ENCODE measurements at regions not wholly inside any gene's neighbourhood (a gene's known extent, or its start where the extent isn't known, plus 50 kb on each side); places are given as distances from the start of the nearest gene placed in this dataset.

- no peaks in the 10 kb centered on the region for H3K9me3 Mint-ChIP-seq
- H3K27ac ChIP-seq (ENCODE audit: low read depth, low read length), result no peak overlapping the region
- CTCF ChIA-PET, result no interaction called here
- no peaks in the 10 kb centered on the region for H3K36me3 ChIP-seq (ENCODE audit: insufficient read depth, low read length)
- H3K27ac Mint-ChIP-seq, result no peak overlapping the region
- no peak overlapping the region for H3K4me3 Mint-ChIP-seq
- H3K36me3 Mint-ChIP-seq, result peaks cover 0 to 2% (median 0%) of the 10 kb centered on the region in 3 donors
- DNase-seq, result no peak
- H3K4me1 ChIP-seq (ENCODE audit: insufficient read depth, low read length), result no peaks in the 10 kb centered on the region
- POLR2A ChIA-PET, result no interaction called here
- no peaks in the 10 kb centered on the region for H3K27me3 ChIP-seq (ENCODE audit: insufficient read depth, low read length, poor library complexity, severe bottlenecking)
- no peaks in the 10 kb centered on the region for H3K9me3 ChIP-seq (ENCODE audit: low read length)
- H3K4me1 Mint-ChIP-seq, result peaks cover 5 to 9% (median 5%) of the 10 kb centered on the region in 3 donors
- H3K27me3 Mint-ChIP-seq, result peaks cover 0 to 2% of the 10 kb centered on the region in 2 donors
- H3K4me3 ChIP-seq (ENCODE audit: low read length), result no peak overlapping the region
These were observed 477.6 kb downstream of the PTPRC start for GRCh38 chr1:199116488-199116887.

GRCh38 chr1:199121047-199121446 lies 482.2 kb downstream of the PTPRC start:
- Mint-ChIP-seq H3K27ac (no peak overlapping the region), H3K36me3 (peaks cover 0 to 2% (median 0%) of the 10 kb centered on the region in 3 donors), H3K27me3 (peaks cover 0 to 5% of the 10 kb centered on the region in 2 donors), H3K4me3 (no peak overlapping the region), H3K4me1 (peaks cover 3 to 10% (median 4%) of the 10 kb centered on the region in 3 donors), H3K9me3 (no peaks in the 10 kb centered on the region)
- Histone ChIP-seq H3K36me3 (ENCODE audit: insufficient read depth, low read length) (no peaks in the 10 kb centered on the region), H3K9me3 (ENCODE audit: low read length) (no peaks in the 10 kb centered on the region), H3K4me3 (ENCODE audit: low read length) (no peak overlapping the region), H3K4me1 (ENCODE audit: insufficient read depth, low read length) (no peaks in the 10 kb centered on the region), H3K27me3 (ENCODE audit: insufficient read depth, low read length, poor library complexity, severe bottlenecking) (no peaks in the 10 kb centered on the region), H3K27ac (ENCODE audit: low read depth, low read length) (no peak overlapping the region)
- ChIA-PET POLR2A (no interaction called here), CTCF (no interaction called here)
- no peak for DNase-seq

GRCh38 chr1:199122085-199122484 lies 483.2 kb downstream of the PTPRC start:
- Mint-ChIP-seq H3K4me1 (peaks cover 3 to 10% (median 4%) of the 10 kb centered on the region in 3 donors), H3K27ac (no peak overlapping the region), H3K27me3 (peaks cover 0 to 5% of the 10 kb centered on the region in 2 donors), H3K36me3 (peaks cover 0 to 2% (median 0%) of the 10 kb centered on the region in 3 donors), H3K9me3 (no peaks in the 10 kb centered on the region), H3K4me3 (no peak overlapping the region)
- H3K4me3 ChIP-seq (ENCODE audit: low read length), result no peak overlapping the region
- no peaks in the 10 kb centered on the region for H3K27me3 ChIP-seq (ENCODE audit: insufficient read depth, low read length, poor library complexity, severe bottlenecking)
- CTCF ChIA-PET, result interaction anchor here (1.0 kb wide), 1 partner anchor 9 kb away, joined by 3 read pairs; no protein-coding TSS in a partner anchor
- no peak for DNase-seq
- no peaks in the 10 kb centered on the region for H3K9me3 ChIP-seq (ENCODE audit: low read length)
- no peaks in the 10 kb centered on the region for H3K4me1 ChIP-seq (ENCODE audit: insufficient read depth, low read length)
- no peak overlapping the region for H3K27ac ChIP-seq (ENCODE audit: low read depth, low read length)
- no peaks in the 10 kb centered on the region for H3K36me3 ChIP-seq (ENCODE audit: insufficient read depth, low read length)
- POLR2A ChIA-PET, result no interaction called here

GRCh38 chr1:199122532-199123311 lies 483.9 kb downstream of the PTPRC start:
- H3K36me3 Mint-ChIP-seq, result peaks cover 0 to 2% (median 0%) of the 10 kb centered on the region in 3 donors
- H3K27me3 Mint-ChIP-seq, result peaks cover 0 to 2% of the 10 kb centered on the region in 2 donors
- no peak overlapping the region for H3K4me3 Mint-ChIP-seq

GRCh38 chr1:199123615-199124014 lies 484.8 kb downstream of the PTPRC start:
- H3K36me3 ChIP-seq (ENCODE audit: insufficient read depth, low read length), result no peaks in the 10 kb centered on the region
- H3K9me3 ChIP-seq (ENCODE audit: low read length), result no peaks in the 10 kb centered on the region
- H3K27ac Mint-ChIP-seq, result no peak overlapping the region
- H3K4me1 Mint-ChIP-seq, result peaks cover 3 to 10% (median 4%) of the 10 kb centered on the region in 3 donors
- peaks cover 0 to 2% of the 10 kb centered on the region in 2 donors for H3K27me3 Mint-ChIP-seq
- H3K36me3 Mint-ChIP-seq, result no peaks in the 10 kb centered on the region
- CTCF ChIA-PET, result interaction anchor here (0.7 to 1.6 kb wide), 2 partner anchors 11 to 119 kb away, joined by 3 to 7 read pairs; no protein-coding TSS in a partner anchor
- H3K4me1 ChIP-seq (ENCODE audit: insufficient read depth, low read length), result no peaks in the 10 kb centered on the region
- H3K27me3 ChIP-seq (ENCODE audit: insufficient read depth, low read length, poor library complexity, severe bottlenecking), result no peaks in the 10 kb centered on the region
- DNase-seq, result no peak
- POLR2A ChIA-PET, result no interaction called here
- no peak overlapping the region for H3K27ac ChIP-seq (ENCODE audit: low read depth, low read length)
- no peak overlapping the region for H3K4me3 Mint-ChIP-seq
- no peaks in the 10 kb centered on the region for H3K9me3 Mint-ChIP-seq
- no peak overlapping the region for H3K4me3 ChIP-seq (ENCODE audit: low read length)

More at GRCh38 chr1:199122532-199123311, 483.9 kb downstream of the PTPRC start:
- H3K4me1 Mint-ChIP-seq, result peaks cover 3 to 10% (median 4%) of the 10 kb centered on the region in 3 donors
- Histone ChIP-seq H3K4me3 (ENCODE audit: low read length) (no peak overlapping the region), H3K36me3 (ENCODE audit: insufficient read depth, low read length) (no peaks in the 10 kb centered on the region), H3K9me3 (ENCODE audit: low read length) (no peaks in the 10 kb centered on the region), H3K4me1 (ENCODE audit: insufficient read depth, low read length) (no peaks in the 10 kb centered on the region), H3K27ac (ENCODE audit: low read depth, low read length) (no peak overlapping the region), H3K27me3 (ENCODE audit: insufficient read depth, low read length, poor library complexity, severe bottlenecking) (no peaks in the 10 kb centered on the region)
- CTCF ChIA-PET, result interaction anchor here (0.7 to 1.6 kb wide), 3 partner anchors 9 to 120 kb away, joined by 3 to 7 read pairs (median 3); no protein-coding TSS in a partner anchor
- POLR2A ChIA-PET, result no interaction called here
- no peak overlapping the region for H3K27ac Mint-ChIP-seq
- DNase-seq, result no peak
- no peaks in the 10 kb centered on the region for H3K9me3 Mint-ChIP-seq

GRCh38 chr1:199124351-199124750 lies 485.5 kb downstream of the PTPRC start:
- no peaks in the 10 kb centered on the region for H3K9me3 Mint-ChIP-seq
- no peak overlapping the region for H3K4me3 Mint-ChIP-seq
- no peaks in the 10 kb centered on the region for H3K27me3 ChIP-seq (ENCODE audit: insufficient read depth, low read length, poor library complexity, severe bottlenecking)
- H3K36me3 Mint-ChIP-seq, result no peaks in the 10 kb centered on the region
- no peak overlapping the region for H3K27ac Mint-ChIP-seq
- no peak for DNase-seq
- no peaks in the 10 kb centered on the region for H3K9me3 ChIP-seq (ENCODE audit: low read length)
- H3K4me3 ChIP-seq (ENCODE audit: low read length), result no peak overlapping the region
- peaks cover 3 to 10% (median 4%) of the 10 kb centered on the region in 3 donors for H3K4me1 Mint-ChIP-seq
- no peak overlapping the region for H3K27ac ChIP-seq (ENCODE audit: low read depth, low read length)
- ChIA-PET CTCF (no interaction called here), POLR2A (no interaction called here)
- H3K4me1 ChIP-seq (ENCODE audit: insufficient read depth, low read length), result no peaks in the 10 kb centered on the region
- H3K36me3 ChIP-seq (ENCODE audit: insufficient read depth, low read length), result no peaks in the 10 kb centered on the region
- peaks cover 0 to 2% of the 10 kb centered on the region in 2 donors for H3K27me3 Mint-ChIP-seq

- Histone ChIP-seq H3K27me3 (ENCODE audit: insufficient read depth, low read length, poor library complexity, severe bottlenecking) (no peaks in the 10 kb centered on the region), H3K9me3 (ENCODE audit: low read length) (no peaks in the 10 kb centered on the region), H3K4me3 (ENCODE audit: low read length) (no peak overlapping the region), H3K27ac (ENCODE audit: low read depth, low read length) (no peak overlapping the region), H3K4me1 (ENCODE audit: insufficient read depth, low read length) (no peaks in the 10 kb centered on the region), H3K36me3 (ENCODE audit: insufficient read depth, low read length) (no peaks in the 10 kb centered on the region)
- POLR2A ChIA-PET, result no interaction called here
- DNase-seq, result no peak
- H3K27me3 Mint-ChIP-seq, result peaks cover 0 to 1% of the 10 kb centered on the region in 2 donors
- CTCF ChIA-PET, result no interaction called here
- H3K36me3 Mint-ChIP-seq, result peaks cover 0 to 9% (median 4%) of the 10 kb centered on the region in 3 donors
- no peak overlapping the region for H3K4me3 Mint-ChIP-seq
- H3K4me1 Mint-ChIP-seq, result no peaks in the 10 kb centered on the region
- no peaks in the 10 kb centered on the region for H3K9me3 Mint-ChIP-seq
- H3K27ac Mint-ChIP-seq, result no peak overlapping the region
These were observed 490.4 kb downstream of the PTPRC start for GRCh38 chr1:199129247-199129646.

- ChIA-PET POLR2A (no interaction called here), CTCF (no interaction called here)
- Histone ChIP-seq H3K27ac (ENCODE audit: low read depth, low read length) (no peak overlapping the region), H3K27me3 (ENCODE audit: insufficient read depth, low read length, poor library complexity, severe bottlenecking) (no peaks in the 10 kb centered on the region), H3K4me1 (ENCODE audit: insufficient read depth, low read length) (no peaks in the 10 kb centered on the region), H3K36me3 (ENCODE audit: insufficient read depth, low read length) (no peaks in the 10 kb centered on the region), H3K4me3 (ENCODE audit: low read length) (no peak overlapping the region), H3K9me3 (ENCODE audit: low read length) (no peaks in the 10 kb centered on the region)
- no peak for DNase-seq
- no peaks in the 10 kb centered on the region for H3K4me1 Mint-ChIP-seq
- no peaks in the 10 kb centered on the region for H3K27me3 Mint-ChIP-seq
- no peaks in the 10 kb centered on the region for H3K9me3 Mint-ChIP-seq
- H3K27ac Mint-ChIP-seq, result peak overlapping the region in 1 of 8 donors; percentile 83
- H3K4me3 Mint-ChIP-seq, result no peak overlapping the region
- peaks cover 0 to 9% (median 4%) of the 10 kb centered on the region in 3 donors for H3K36me3 Mint-ChIP-seq
These were observed 493.2 kb downstream of the PTPRC start for GRCh38 chr1:199132006-199132405.

All from CD8-positive, alpha-beta memory T cell (primary cell).